BJ (cell line): ENCODE measurements at regions not wholly inside any gene's neighbourhood (a gene's known extent, or its start where the extent isn't known, plus 50 kb on each side); places are given as distances from the start of the nearest gene placed in this dataset.

ENCODE experiments used
- CTCF ChIA-PET: fragments of 350-600 bp; formaldehyde crosslinking; extraction: SDS; loops from one replicate; lab custom pipeline; 2021; ENCODE audit warnings: antibody characterized with exemption, inconsistent platforms; lab: Yijun Ruan, JAX
- POLR2A ChIA-PET: fragments of 300-600 bp; sonication (Branson Sonifier 250); formaldehyde crosslinking; extraction: SDS; loops from one replicate; lab custom pipeline; 2021; ENCODE audit warnings: antibody characterized with exemption; lab: Charles Lee
- DNase-seq: peaks from one replicate; pipeline ENCODE4 v3.0.0-alpha.2; 2011; ENCODE audit warnings: low read depth
- H3K27me3 ChIP-seq: 2 replicates; pipeline ENCODE4 v1.6.0; 2011; ENCODE audit warnings: low read length; ENCODE audit not compliant: control insufficient read depth, insufficient read depth
- H3K36me3 ChIP-seq: 2 replicates; pipeline ENCODE4 v1.5.1; 2011; ENCODE audit warnings: low read length; ENCODE audit not compliant: control insufficient read depth, insufficient read depth
- H3K4me3 ChIP-seq: 2 replicates; pipeline ENCODE4 v1.5.1; 2011; ENCODE audit warnings: low read depth, mild to moderate bottlenecking, control low read depth, low read length
- TF ChIP-seq, protein P1 (sequence below): IDR thresholded peaks from 2 replicates; pipeline ENCODE4 v1.5.1; 2011; ENCODE audit warnings: low read depth, mild to moderate bottlenecking, control low read depth, inconsistent platforms, low read length, moderate library complexity; ENCODE audit not compliant: insufficient read depth

DNA sequence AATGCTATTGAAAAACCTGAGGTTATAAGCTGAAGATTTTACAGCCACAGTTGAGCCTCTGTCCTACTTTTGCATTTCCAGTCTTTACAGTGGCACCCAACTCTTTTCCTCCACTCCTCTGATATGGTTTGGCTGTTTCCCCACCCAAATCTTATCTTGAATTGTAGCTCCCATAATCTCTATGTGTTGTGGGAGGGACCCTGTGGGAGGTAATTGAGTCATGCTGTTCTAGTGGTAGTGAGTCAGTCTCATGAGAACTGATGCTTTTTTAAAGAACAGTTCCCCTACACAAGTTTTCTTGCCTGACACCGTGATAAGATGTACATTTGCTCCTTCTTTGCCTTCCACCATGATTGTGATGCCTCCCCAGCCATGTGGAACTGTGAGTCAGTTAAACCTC, 646.1 kb upstream of the SEMA6A start:
- POLR2A ChIA-PET = no interaction called here
- TF ChIP-seq, protein P1, sequence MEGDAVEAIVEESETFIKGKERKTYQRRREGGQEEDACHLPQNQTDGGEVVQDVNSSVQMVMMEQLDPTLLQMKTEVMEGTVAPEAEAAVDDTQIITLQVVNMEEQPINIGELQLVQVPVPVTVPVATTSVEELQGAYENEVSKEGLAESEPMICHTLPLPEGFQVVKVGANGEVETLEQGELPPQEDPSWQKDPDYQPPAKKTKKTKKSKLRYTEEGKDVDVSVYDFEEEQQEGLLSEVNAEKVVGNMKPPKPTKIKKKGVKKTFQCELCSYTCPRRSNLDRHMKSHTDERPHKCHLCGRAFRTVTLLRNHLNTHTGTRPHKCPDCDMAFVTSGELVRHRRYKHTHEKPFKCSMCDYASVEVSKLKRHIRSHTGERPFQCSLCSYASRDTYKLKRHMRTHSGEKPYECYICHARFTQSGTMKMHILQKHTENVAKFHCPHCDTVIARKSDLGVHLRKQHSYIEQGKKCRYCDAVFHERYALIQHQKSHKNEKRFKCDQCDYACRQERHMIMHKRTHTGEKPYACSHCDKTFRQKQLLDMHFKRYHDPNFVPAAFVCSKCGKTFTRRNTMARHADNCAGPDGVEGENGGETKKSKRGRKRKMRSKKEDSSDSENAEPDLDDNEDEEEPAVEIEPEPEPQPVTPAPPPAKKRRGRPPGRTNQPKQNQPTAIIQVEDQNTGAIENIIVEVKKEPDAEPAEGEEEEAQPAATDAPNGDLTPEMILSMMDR = no peak
- DNase-seq = no peak
- Histone ChIP-seq H3K4me3 (no peak overlapping the region), H3K27me3 (no peaks in the 10 kb centered on the region), H3K36me3 (no peaks in the 10 kb centered on the region)
- CTCF ChIA-PET = no interaction called here

DNA sequence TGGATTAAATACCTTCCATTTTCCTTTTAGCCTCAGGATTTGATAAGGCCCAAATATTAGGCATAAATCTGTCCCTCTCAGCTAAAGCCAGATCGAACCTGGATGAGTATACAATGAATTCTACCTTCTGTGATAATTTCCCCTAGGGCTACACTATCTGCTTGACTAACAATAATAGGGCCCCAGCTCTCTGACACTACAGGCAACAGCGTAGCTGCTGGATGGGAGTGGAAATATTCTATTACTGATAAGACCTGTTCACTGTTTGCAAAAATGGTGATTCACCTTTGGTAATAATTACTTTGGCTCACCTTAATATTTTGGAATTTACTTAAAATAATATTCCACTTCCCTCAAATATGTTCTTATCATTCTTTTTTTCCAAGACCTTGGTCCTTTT, 644.2 kb upstream of the SEMA6A start:
- no peak for DNase-seq
- Histone ChIP-seq H3K27me3 (no peaks in the 10 kb centered on the region), H3K4me3 (no peak overlapping the region), H3K36me3 (no peaks in the 10 kb centered on the region)
- TF ChIP-seq, protein P1 = no peak
- CTCF ChIA-PET = no interaction called here
- POLR2A ChIA-PET = no interaction called here

DNA sequence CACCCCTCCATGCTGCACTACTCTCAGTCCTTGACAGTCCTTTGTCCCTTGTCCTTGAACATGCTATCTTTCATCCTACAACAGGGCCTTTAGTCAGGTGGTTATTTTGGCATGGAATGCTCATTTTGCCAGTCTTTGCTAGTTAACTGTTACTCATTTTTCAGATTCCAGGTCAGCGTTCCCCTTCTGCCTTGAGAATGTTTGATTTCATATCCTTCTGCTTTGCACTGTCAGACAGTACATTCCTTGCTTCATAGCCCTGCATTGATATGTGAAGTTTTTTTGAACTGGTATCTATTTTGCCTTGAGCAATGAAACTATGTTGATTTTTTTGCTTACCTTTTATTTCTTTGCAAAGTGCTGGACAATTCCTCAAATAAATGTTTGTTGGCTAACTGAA, 638.2 kb upstream of the SEMA6A start:
- ChIA-PET POLR2A (no interaction called here), CTCF (no interaction called here)
- TF ChIP-seq, protein P1 = no peak
- no peaks in the 10 kb centered on the region for H3K36me3 ChIP-seq
- DNase-seq = no peak
- H3K4me3 ChIP-seq = no peak overlapping the region
- no peaks in the 10 kb centered on the region for H3K27me3 ChIP-seq

DNA sequence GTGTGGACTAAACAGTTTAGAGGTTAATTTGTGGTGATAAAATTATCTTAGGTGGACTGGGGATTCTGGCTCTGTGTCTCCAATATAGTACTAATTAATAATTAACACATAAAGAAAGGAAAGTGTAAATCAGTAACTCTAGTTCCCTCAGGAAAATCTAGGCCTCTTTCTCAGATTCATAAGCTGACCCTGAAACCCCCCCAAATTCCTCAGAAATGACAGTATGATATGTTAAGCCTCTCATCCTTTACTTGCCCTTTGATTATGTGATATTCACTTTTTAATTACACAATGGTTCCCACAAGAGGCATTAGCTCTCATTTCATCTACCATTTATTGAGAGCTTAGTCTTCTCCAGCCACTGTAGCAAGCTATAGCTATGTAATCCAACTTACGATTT, 636.2 kb upstream of the SEMA6A start:
- Histone ChIP-seq H3K4me3 (no peak overlapping the region), H3K27me3 (no peaks in the 10 kb centered on the region), H3K36me3 (no peaks in the 10 kb centered on the region)
- TF ChIP-seq, protein P1 = no peak
- ChIA-PET POLR2A (no interaction called here), CTCF (no interaction called here)
- DNase-seq = no peak

GRCh38 chr5:117209479-117209878, 634.9 kb upstream of the SEMA6A start:
- POLR2A ChIA-PET = no interaction called here
- TF ChIP-seq, protein P1 = no peak
- Histone ChIP-seq H3K4me3 (no peak overlapping the region), H3K36me3 (no peaks in the 10 kb centered on the region), H3K27me3 (no peaks in the 10 kb centered on the region)
- CTCF ChIA-PET = no interaction called here
- no peak for DNase-seq
